Glutamatergic neuron (in vitro differentiated cells): ENCODE measurements at regions not wholly inside any gene's neighbourhood (a gene's known extent, or its start where the extent isn't known, plus 50 kb on each side); places are given as distances from the start of the nearest gene placed in this dataset.

Source experiments
- DNase-seq: peaks from one replicate; pipeline ENCODE4 v3.0.0; 2022
- H3K27ac Mint-ChIP-seq: one replicate; pipeline ENCODE4 v1.8.0; 2020; ENCODE audit warnings: mild to moderate bottlenecking, mixed read lengths, inconsistent platforms; ENCODE audit not compliant: unreplicated experiment
- H3K27me3 Mint-ChIP-seq: one replicate; pipeline ENCODE4 v1.8.0; 2020; ENCODE audit warnings: mild to moderate bottlenecking, moderate library complexity, mixed read lengths, inconsistent platforms; ENCODE audit not compliant: unreplicated experiment
- H3K36me3 Mint-ChIP-seq: one replicate; pipeline ENCODE4 v1.8.0; 2020; ENCODE audit warnings: mild to moderate bottlenecking, mixed read lengths, inconsistent platforms; ENCODE audit not compliant: unreplicated experiment
- H3K4me1 Mint-ChIP-seq: one replicate; pipeline ENCODE4 v1.8.0; 2020; ENCODE audit warnings: mild to moderate bottlenecking, low read depth, mixed read lengths, inconsistent platforms; ENCODE audit not compliant: unreplicated experiment
- H3K4me3 Mint-ChIP-seq: one replicate; pipeline ENCODE4 v1.8.0; 2020; ENCODE audit warnings: mild to moderate bottlenecking, mixed read lengths, inconsistent platforms; ENCODE audit not compliant: unreplicated experiment
- H3K9me3 Mint-ChIP-seq: one replicate; pipeline ENCODE4 v1.8.0; 2020; ENCODE audit warnings: mild to moderate bottlenecking, moderate library complexity, mixed read lengths, inconsistent platforms; ENCODE audit not compliant: unreplicated experiment
- CTCF ChIP-seq: fragments of 200-600 bp; sonication (generic); IDR thresholded peaks from one replicate; pipeline ENCODE4 v1.5.0; 2021; ENCODE audit not compliant: partially characterized antibody, unreplicated experiment

GRCh38 chr7:106353944-106354343 lies 69.2 kb upstream of the NAMPT start:
- Mint-ChIP-seq H3K36me3 (peaks cover 3% of the 10 kb centered on the region), H3K27me3 (no peaks in the 10 kb centered on the region), H3K9me3 (no peaks in the 10 kb centered on the region), H3K4me3 (no peak overlapping the region), H3K4me1 (no peaks in the 10 kb centered on the region), H3K27ac (no peak overlapping the region)
- no peak for DNase-seq
- TF ChIP-seq CTCF = no peak

GRCh38 chr7:106348231-106348630 lies 63.4 kb upstream of the NAMPT start:
- Mint-ChIP-seq H3K27me3 (no peaks in the 10 kb centered on the region), H3K9me3 (peaks cover 6% of the 10 kb centered on the region), H3K27ac (no peak overlapping the region), H3K4me3 (no peak overlapping the region), H3K36me3 (peaks cover 24% of the 10 kb centered on the region), H3K4me1 (no peaks in the 10 kb centered on the region)
- no peak for TF ChIP-seq CTCF
- DNase-seq = no peak

GRCh38 chr7:106347229-106347833 lies 62.5 kb upstream of the NAMPT start:
- DNase-seq = no peak
- H3K27ac Mint-ChIP-seq = no peak overlapping the region
- no peaks in the 10 kb centered on the region for H3K27me3 Mint-ChIP-seq
- no peaks in the 10 kb centered on the region for H3K4me1 Mint-ChIP-seq
- peaks cover 10% of the 10 kb centered on the region for H3K9me3 Mint-ChIP-seq
- H3K4me3 Mint-ChIP-seq = no peak overlapping the region
- TF ChIP-seq CTCF = no peak
- peaks cover 27% of the 10 kb centered on the region for H3K36me3 Mint-ChIP-seq

- Mint-ChIP-seq H3K4me1 (no peaks in the 10 kb centered on the region), H3K9me3 (peaks cover 16% of the 10 kb centered on the region), H3K27ac (no peak overlapping the region), H3K27me3 (no peaks in the 10 kb centered on the region), H3K4me3 (no peak overlapping the region), H3K36me3 (peaks cover 33% of the 10 kb centered on the region)
- TF ChIP-seq CTCF = no peak
- no peak for DNase-seq
These were observed 62.0 kb upstream of the NAMPT start for GRCh38 chr7:106346678-106347217.

- H3K4me1 Mint-ChIP-seq = no peaks in the 10 kb centered on the region
- H3K27me3 Mint-ChIP-seq = no peaks in the 10 kb centered on the region
- H3K27ac Mint-ChIP-seq = no peak overlapping the region
- no peak for DNase-seq
- peaks cover 18% of the 10 kb centered on the region for H3K9me3 Mint-ChIP-seq
- no peak overlapping the region for H3K4me3 Mint-ChIP-seq
- TF ChIP-seq CTCF = no peak
- H3K36me3 Mint-ChIP-seq = peaks cover 35% of the 10 kb centered on the region
These were observed 61.4 kb upstream of the NAMPT start for GRCh38 chr7:106346167-106346677.
